DND-41 (cell line): ENCODE measurements at regions not wholly inside any gene's neighbourhood (a gene's known extent, or its start where the extent isn't known, plus 50 kb on each side); places are given as distances from the start of the nearest gene placed in this dataset.

Experiments used
- CTCF ChIP-seq: IDR thresholded peaks from 2 replicates; pipeline ENCODE4 v1.5.1; 2012; ENCODE audit warnings: borderline replicate concordance, low read length, moderate library complexity, mild to moderate bottlenecking; ENCODE audit not compliant: poor library complexity, severe bottlenecking; ENCODE audit errors: extremely low read depth
- EZH2 ChIP-seq: IDR thresholded peaks from 3 replicates; pipeline ENCODE4 v1.6.1; 2012; ENCODE audit warnings: borderline replicate concordance, low read depth, mild to moderate bottlenecking, moderate library complexity, low read length, inconsistent platforms; ENCODE audit not compliant: severe bottlenecking

- TF ChIP-seq EZH2 (no peak), CTCF (no peak)
Observed at GRCh38 chr21:18000981-18001686, 182.0 kb upstream of the C21orf91 start.
